ENCODE measurements at regions not wholly inside any gene's neighbourhood (a gene's known extent, or its start where the extent isn't known, plus 50 kb on each side); places are given as distances from the start of the nearest gene placed in this dataset.

DNA sequence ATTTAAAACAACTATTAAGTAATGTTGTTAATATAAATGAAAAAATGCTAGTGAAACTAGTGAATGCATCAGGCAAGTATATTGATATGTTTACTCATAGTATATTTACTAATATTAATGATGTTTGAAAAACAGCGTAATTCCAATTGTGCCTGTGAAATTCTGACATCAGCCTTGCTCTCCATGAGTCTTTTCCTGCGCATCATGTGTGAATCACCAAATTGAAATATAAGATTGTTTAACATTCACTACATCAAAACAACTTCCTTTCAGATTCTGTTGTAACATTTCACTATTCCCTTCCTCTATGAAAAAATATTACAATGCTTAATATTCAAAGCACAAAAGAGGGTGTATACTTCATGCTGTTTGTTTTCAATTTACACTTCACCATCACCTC is 1995.9 kb upstream of the SEL1L start:
- TF ChIP-seq GABPA (IDR thresholded peaks at IDR 0.05; ENCODE audit: low read depth) (no peak), SPI1 (IDR thresholded peaks at IDR 0.05; ENCODE audit: borderline replicate concordance, low read depth) (no peak), POLR2AphosphoS5 (IDR thresholded peaks at IDR 0.05; ENCODE audit: low read depth) (no peak)
- TF ChIP-seq, protein P1, sequence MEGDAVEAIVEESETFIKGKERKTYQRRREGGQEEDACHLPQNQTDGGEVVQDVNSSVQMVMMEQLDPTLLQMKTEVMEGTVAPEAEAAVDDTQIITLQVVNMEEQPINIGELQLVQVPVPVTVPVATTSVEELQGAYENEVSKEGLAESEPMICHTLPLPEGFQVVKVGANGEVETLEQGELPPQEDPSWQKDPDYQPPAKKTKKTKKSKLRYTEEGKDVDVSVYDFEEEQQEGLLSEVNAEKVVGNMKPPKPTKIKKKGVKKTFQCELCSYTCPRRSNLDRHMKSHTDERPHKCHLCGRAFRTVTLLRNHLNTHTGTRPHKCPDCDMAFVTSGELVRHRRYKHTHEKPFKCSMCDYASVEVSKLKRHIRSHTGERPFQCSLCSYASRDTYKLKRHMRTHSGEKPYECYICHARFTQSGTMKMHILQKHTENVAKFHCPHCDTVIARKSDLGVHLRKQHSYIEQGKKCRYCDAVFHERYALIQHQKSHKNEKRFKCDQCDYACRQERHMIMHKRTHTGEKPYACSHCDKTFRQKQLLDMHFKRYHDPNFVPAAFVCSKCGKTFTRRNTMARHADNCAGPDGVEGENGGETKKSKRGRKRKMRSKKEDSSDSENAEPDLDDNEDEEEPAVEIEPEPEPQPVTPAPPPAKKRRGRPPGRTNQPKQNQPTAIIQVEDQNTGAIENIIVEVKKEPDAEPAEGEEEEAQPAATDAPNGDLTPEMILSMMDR (IDR thresholded peaks at IDR 0.05; ENCODE audit: insufficient read depth, low read length): no peak
- TF ChIP-seq, protein P2, sequence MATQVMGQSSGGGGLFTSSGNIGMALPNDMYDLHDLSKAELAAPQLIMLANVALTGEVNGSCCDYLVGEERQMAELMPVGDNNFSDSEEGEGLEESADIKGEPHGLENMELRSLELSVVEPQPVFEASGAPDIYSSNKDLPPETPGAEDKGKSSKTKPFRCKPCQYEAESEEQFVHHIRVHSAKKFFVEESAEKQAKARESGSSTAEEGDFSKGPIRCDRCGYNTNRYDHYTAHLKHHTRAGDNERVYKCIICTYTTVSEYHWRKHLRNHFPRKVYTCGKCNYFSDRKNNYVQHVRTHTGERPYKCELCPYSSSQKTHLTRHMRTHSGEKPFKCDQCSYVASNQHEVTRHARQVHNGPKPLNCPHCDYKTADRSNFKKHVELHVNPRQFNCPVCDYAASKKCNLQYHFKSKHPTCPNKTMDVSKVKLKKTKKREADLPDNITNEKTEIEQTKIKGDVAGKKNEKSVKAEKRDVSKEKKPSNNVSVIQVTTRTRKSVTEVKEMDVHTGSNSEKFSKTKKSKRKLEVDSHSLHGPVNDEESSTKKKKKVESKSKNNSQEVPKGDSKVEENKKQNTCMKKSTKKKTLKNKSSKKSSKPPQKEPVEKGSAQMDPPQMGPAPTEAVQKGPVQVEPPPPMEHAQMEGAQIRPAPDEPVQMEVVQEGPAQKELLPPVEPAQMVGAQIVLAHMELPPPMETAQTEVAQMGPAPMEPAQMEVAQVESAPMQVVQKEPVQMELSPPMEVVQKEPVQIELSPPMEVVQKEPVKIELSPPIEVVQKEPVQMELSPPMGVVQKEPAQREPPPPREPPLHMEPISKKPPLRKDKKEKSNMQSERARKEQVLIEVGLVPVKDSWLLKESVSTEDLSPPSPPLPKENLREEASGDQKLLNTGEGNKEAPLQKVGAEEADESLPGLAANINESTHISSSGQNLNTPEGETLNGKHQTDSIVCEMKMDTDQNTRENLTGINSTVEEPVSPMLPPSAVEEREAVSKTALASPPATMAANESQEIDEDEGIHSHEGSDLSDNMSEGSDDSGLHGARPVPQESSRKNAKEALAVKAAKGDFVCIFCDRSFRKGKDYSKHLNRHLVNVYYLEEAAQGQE (IDR thresholded peaks at IDR 0.05; ENCODE audit: insufficient replicate concordance, low read depth): no peak
- H3K4me3 ChIP-seq (replicated peaks; ENCODE audit: insufficient read depth, low read length): no peak overlapping the region
- no peak overlapping the region for H3K27ac ChIP-seq (replicated peaks)
- no peak for DNase-seq (ENCODE audit: low read depth in 1 of 2, low spot score in 1 of 2)
- no peaks in the 10 kb centered on the region for H3K27me3 ChIP-seq (ENCODE audit: insufficient read depth, poor library complexity, severe bottlenecking)

DNA sequence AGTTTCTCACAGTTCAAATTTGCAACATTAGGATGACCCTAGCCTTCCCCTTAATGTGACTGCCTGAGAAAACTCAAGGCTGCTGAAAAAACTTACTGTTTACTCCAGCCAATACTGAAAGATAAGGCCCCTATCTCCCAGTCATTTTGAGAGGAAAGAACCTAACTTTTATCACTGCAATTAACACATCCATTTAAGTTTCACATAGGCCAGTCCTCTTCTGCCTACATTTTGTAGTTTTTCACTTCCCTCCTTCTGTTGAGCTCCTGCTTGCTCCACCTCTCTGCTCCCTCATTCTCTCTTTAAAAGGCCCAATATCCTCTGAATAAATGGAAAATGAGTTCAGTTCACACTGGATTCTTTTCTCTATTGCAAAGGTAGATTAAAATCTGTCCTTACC is 1996.2 kb upstream of the FLRT2 start:
- Histone ChIP-seq H3K27ac (replicated peaks) (no peak overlapping the region), H3K4me3 (replicated peaks; ENCODE audit: insufficient read depth, low read length) (no peak overlapping the region), H3K27me3 (ENCODE audit: insufficient read depth, poor library complexity, severe bottlenecking) (no peaks in the 10 kb centered on the region)
- no peak for DNase-seq (ENCODE audit: low read depth in 1 of 2, low spot score in 1 of 2)
- TF ChIP-seq POLR2AphosphoS5 (IDR thresholded peaks at IDR 0.05; ENCODE audit: low read depth) (no peak), GABPA (IDR thresholded peaks at IDR 0.05; ENCODE audit: low read depth) (no peak), SPI1 (IDR thresholded peaks at IDR 0.05; ENCODE audit: borderline replicate concordance, low read depth) (no peak)
- TF ChIP-seq, protein P2 (IDR thresholded peaks at IDR 0.05; ENCODE audit: insufficient replicate concordance, low read depth): no peak
- TF ChIP-seq, protein P1 (IDR thresholded peaks at IDR 0.05; ENCODE audit: insufficient read depth, low read length): no peak

DNA sequence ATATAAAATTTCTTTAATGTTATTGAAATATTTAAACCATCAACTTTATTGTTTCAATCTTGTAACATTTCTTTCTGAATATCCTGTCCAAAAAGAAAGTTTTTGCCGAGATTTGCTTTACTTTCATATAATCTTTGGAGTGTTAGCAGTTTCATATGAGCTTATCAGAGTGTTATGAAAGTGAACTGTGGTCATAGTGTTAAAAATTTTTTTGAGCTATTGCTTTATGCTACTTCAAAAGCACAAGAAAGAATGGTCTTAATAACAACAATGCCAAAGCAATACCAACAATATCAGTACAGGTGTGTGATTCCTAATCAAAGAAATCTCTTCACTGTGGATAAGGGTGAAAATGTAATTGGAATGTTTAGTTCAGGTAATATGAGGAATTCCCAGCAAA is 1994.9 kb upstream of the FLRT2 start:
- Histone ChIP-seq H3K4me3 (replicated peaks; ENCODE audit: insufficient read depth, low read length) (no peak overlapping the region), H3K27me3 (ENCODE audit: insufficient read depth, poor library complexity, severe bottlenecking) (no peaks in the 10 kb centered on the region), H3K27ac (replicated peaks) (no peak overlapping the region)
- TF ChIP-seq, protein P2 (IDR thresholded peaks at IDR 0.05; ENCODE audit: insufficient replicate concordance, low read depth): no peak
- TF ChIP-seq POLR2AphosphoS5 (IDR thresholded peaks at IDR 0.05; ENCODE audit: low read depth) (no peak), SPI1 (IDR thresholded peaks at IDR 0.05; ENCODE audit: borderline replicate concordance, low read depth) (no peak), GABPA (IDR thresholded peaks at IDR 0.05; ENCODE audit: low read depth) (no peak)
- TF ChIP-seq, protein P1 (IDR thresholded peaks at IDR 0.05; ENCODE audit: insufficient read depth, low read length): no peak
- no peak for DNase-seq (ENCODE audit: low read depth in 1 of 2, low spot score in 1 of 2)
